WI38 (cell line): ENCODE measurements at regions not wholly inside any gene's neighbourhood (a gene's known extent, or its start where the extent isn't known, plus 50 kb on each side); places are given as distances from the start of the nearest gene placed in this dataset.
"Not testable (repeated sequence)": the region's sequence is repeated elsewhere in the genome, so short reads cannot be mapped to it uniquely, and the experiment has no call there.

ENCODE experiments used
- H3K4me3 ChIP-seq: 2 replicates; pipeline ENCODE4 v1.5.1; 2011; ENCODE audit warnings: low read depth, mild to moderate bottlenecking, control low read depth, low read length
- CTCF ChIP-seq: IDR thresholded peaks from 2 replicates; pipeline ENCODE4 v1.5.1; 2012; ENCODE audit warnings: low read depth, mild to moderate bottlenecking, control low read depth, low read length

DNA sequence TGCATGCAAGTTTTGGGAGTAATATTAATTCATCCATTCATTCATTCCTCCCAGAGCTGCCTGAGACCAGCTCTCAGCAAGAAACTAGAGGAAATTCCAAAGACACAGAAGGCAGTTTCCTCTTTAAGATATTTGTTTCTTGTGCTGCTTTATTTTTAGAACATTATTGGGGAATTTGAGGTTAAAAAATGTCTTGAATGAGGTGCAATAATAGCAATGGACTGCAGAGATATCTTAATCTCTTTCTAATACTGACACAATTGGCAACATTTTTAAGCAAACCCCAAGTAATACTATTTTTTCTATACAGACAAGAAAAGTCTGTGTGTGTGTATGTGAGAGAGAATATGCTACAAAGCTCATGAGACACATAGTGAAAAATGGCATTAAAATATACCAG lies 190.2 kb upstream of the USP15 start:
- TF ChIP-seq CTCF, result no peak
- no peak overlapping the region for H3K4me3 ChIP-seq

- H3K4me3 ChIP-seq, result not testable (repeated sequence)
These were observed 187.0 kb upstream of the USP15 start for GRCh38 chr12:62073236-62073635.

GRCh38 chr12:62075870-62076269 lies 184.3 kb upstream of the USP15 start:
- TF ChIP-seq CTCF, result no peak
- H3K4me3 ChIP-seq, result no peak overlapping the region

- no peak for TF ChIP-seq CTCF
- H3K4me3 ChIP-seq, result no peak overlapping the region
These were observed 182.2 kb upstream of the USP15 start for GRCh38 chr12:62078020-62078419.

GRCh38 chr12:62082448-62082847 lies 177.8 kb upstream of the USP15 start:
- TF ChIP-seq CTCF, result no peak
- no peak overlapping the region for H3K4me3 ChIP-seq

DNA sequence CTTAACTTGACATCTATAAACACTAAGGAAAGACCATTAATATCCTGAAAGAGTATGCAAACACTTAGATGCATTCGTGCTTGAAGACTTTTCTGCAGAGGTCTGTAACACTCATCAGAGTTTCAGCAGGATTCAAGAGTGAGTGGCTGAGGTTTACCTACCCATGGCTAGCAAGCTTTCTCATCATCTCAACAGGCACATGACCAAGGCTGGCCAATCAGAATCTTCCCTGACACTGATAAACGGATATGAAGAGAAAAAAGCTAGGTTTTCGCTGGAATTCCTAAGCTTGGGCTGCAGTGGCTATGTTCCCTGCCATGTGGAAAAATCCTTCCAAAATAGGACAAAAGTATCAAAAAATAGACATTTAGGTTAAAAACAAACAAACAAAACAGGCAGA lies 162.1 kb upstream of the USP15 start:
- TF ChIP-seq CTCF, result no peak
- H3K4me3 ChIP-seq, result no peak overlapping the region

DNA sequence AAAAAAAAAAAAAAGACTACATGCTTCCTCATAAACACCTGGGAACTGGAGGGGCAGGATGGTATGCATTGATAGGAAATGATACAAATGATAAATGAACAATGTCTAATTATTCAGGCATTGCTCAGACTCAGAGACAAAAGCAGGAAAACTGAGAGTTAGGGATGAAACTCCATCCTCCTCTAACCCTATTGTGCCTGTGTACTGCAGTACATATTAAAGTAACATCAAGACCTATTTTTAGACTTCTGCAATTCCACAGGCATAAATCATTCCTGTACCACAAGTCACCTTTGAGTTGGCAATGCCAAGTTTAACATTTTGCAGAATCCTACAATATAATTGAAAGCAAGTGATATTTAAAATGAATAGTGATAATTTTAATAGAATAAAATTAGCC lies 156.5 kb upstream of the USP15 start:
- no peak for TF ChIP-seq CTCF
- no peak overlapping the region for H3K4me3 ChIP-seq

DNA sequence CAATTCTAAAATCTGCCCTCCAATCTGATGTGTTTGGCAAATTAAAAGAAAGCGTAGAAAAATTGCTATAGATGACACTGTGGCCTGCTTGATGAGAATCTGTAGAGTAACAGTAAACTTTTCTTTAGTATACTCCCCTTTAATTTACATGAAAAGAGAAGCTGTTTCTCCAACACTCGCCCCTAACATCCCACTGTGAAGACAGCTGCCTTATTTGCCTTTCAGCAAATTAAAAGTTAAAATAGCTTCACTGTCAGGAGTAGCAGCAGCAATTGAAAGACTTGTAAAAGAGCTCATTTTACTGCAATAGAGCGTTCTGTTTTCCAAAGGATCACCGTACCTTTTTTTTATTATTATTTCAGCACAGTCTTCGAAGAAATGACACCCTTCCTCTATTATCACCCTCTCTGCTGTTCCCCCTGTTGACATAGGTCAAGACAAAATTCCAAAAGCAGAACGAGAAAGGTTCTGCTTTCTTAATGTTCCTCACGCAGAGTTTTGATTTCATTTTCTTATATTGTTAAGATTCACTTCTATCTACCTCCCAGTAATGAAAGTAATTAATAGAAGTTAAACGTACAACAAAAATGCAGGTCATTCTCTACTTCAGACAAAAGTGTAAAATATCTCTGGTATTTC lies 153.5 kb upstream of the USP15 start:
- TF ChIP-seq CTCF, result no peak
- H3K4me3 ChIP-seq, result no peak overlapping the region
